ENCODE measurements at regions not wholly inside any gene's neighbourhood (a gene's known extent, or its start where the extent isn't known, plus 50 kb on each side); places are given as distances from the start of the nearest gene placed in this dataset.

DNA sequence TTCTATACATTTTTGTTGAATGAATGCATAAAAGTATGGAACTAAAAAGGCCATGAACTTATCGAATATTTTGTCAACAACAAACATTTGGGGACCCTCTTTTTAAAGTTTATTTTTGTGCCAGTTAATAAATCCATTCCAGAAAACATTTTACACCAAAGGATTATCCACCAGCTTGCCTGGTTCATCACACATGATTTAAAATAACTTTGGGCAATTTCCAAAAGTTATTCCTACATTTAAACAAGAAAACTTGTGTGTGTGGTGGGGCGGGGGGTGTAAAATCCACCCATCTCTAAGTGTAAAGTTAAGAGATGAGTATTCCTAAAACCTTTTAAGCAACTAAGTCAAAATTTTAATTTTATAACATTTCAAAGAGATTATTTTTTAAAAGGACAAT, 224.5 kb upstream of the SNX7 start:
- no peak for DNase-seq (ENCODE audit: low spot score)
- intact Hi-C loops (cut with DNase I): no loop called here

DNA sequence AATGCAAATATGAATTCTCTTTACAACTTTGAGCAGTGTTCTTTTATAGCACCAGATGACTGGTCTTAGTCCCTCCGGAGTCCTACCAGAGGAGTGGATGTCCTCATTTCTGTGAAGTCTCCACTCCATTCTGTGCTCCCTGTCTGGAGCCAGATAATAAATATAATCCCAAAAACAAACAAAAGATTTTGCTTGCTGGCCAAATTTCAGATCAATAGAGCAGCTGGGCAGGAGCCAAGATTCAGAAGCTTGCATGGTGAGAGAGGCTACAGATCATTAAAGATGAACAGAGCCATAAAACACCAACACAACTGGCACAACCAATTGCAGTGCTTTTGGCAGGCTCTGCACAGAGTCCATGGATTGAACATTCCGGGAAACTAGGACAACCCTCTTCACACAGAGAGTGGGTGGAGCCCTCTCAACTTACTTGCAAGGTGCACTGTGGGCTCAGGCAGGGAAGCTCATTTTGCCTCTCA, 231.5 kb upstream of the SNX7 start:
- intact Hi-C loops (cut with DNase I): no loop called here
- no peak for DNase-seq (ENCODE audit: low spot score)

DNA sequence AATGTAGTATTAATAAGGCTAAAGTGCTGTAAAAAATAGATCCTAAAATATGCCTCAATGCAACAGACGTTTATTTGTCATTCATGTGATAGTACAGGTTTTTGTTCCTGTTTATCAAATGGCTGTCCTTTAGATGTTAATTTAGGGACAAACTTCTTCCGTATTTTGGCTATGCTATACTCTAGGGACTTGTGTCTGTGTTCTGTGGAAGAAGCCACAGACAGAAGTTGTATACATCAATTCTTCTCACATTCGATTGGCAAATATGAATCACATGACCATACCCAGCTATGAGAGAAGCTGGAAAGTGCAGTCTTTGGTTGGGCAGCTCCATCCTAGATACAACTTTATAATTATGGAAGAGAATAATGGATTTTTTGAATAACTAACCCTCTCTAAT, 232.7 kb upstream of the SNX7 start:
- intact Hi-C loops (cut with DNase I): no loop called here
- DNase-seq (ENCODE audit: low spot score): no peak

DNA sequence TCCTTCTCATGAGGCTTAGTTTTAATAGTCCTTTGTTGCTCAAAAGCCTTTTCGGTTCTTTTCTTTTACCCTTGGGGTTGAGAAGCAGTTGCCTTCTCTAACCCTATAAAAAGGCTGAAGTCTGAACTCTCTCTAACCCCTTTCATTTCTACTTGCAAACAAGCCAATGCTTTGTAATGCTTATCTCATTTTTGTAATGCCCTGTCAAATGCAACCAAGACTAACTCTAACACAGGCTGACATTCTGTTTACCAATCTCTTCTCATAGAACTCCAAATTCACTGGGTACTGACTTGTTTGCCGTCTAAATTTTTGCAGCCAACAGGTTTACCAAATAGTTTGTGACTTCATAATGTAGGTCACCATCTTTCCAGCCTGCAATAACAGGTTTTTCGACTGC, 233.9 kb upstream of the SNX7 start:
- intact Hi-C loops (cut with DNase I): no loop called here
- no peak for DNase-seq (ENCODE audit: low spot score)

DNA sequence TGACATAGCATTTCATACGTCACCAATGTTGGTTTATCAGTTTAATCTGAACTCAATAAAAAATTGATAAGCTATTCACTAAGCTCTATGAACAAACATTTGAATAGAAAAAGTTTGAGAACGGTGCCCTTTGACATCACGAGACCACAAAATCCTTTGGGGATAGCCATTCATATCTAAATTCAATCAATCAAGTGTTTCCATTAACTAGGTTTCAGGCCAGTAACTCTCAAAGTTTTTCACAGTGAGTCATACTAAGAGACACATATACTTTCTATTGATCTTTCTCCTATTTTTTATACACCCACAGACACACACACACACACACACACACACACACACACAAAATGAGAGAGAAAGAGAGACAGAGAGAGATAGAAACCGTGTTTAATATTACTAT, 235.4 kb upstream of the SNX7 start:
- intact Hi-C loops (cut with DNase I): no loop called here
- no peak for DNase-seq (ENCODE audit: low spot score)

DNA sequence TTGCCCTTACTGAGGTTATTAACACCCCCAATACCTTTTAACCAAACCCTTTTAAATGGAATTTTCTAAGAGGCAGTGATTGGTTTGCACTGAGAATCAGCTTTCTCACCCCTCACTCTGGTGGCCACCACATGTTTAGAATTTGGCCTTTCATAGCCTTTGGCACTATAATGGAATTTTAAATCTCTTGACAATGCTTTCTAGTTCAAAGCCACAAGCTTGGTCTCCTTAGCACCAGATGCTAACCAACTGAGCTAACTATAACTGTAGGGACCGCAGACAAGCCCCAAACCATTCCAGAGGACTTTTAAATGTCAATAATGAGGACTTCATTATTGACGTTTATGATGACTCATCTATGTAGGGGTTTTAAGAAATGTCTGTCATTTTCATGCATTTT, 238.7 kb upstream of the SNX7 start:
- intact Hi-C loops (cut with DNase I): no loop called here
- DNase-seq (ENCODE audit: low spot score): no peak

DNA sequence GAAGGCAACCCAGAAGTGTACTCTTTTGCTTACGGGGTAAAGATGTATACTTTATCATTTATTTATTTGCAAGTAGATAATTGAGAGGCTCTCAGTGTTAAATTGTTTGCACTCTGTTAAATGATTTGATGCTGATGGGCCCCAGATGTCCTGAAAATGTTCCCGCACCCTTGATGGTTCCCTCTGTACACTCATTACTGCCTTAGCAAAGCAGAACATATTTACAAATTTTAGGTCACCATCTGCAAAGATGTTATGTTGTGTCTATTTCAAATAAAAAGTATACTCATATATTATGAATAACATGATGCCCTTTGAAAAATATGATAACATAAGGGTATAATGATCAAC, 240.5 kb upstream of the SNX7 start:
- no peak for DNase-seq (ENCODE audit: low spot score)
- intact Hi-C loops (cut with DNase I): no loop called here

DNA sequence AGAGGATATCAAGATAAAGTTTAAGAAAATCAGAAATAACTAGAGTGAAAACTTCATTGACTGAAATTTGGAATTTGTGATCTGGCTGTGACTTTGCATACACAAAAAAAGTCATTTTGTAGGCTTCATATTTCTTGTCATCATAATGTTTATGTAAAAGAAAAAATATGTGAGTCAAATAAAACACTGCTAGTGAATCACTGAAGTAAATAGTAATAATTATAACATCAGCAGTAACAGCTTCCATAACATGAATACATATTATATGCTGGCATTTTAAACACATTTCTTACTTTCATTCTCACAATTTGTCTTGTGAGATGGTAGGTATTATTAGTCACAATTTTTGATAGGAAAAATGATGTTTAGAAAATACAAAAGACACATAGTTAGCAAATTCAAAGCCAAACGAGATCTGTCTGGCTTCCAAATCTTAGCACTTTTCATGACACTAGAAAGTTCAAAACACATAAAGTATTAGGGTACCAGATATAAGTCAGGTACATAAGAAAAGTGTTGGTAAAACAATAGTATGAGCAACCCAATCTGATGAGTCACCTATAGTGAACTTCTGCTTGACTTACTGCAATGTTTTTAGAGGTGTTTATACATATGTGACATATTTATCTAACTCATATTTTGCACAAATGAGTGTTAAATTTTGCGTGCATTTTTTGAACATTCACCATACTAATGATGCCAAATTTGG, 241.0 kb upstream of the SNX7 start:
- intact Hi-C loops (cut with DNase I): no loop called here
- DNase-seq (ENCODE audit: low spot score): no peak

DNA sequence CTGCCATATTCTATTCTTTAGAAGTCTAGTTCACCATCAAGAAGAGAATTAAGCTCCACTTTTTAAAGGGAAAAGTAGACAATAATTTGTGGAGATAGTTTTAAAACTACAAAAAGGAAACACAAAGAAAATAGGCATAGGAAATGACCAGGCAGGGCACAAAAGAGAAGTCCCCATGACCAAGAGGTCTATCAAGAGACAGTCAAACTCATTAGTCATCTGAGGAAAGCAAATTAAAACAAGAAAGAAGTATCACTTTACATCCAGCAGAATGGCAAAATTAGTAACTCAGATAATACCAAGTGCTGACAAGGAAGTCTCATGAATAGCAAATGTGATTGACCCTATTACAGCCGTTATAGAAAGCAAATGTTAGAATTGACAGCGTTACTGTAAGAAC, 243.7 kb upstream of the SNX7 start:
- DNase-seq (ENCODE audit: low spot score): no peak
- intact Hi-C loops (cut with DNase I): no loop called here

DNA sequence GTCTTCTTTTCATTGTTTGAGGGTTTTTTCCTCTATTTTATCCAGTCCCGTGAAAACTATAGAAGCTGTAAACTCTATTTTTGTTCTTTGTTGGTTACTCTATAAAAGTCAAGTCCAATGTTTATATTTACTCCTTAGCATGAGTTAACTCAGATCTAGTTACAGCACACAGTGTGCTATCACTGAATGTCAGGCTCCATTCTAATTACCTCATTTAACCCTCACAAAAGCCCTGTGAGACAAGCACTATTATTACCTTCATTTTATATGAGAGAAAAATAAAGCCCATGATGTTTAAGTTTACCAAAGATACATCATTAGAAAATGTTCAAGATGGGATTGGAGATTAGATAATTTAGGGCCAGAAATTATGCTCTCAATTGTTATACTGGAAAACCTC, 251.4 kb upstream of the SNX7 start:
- intact Hi-C loops (cut with DNase I): no loop called here
- DNase-seq (ENCODE audit: low spot score): no peak

DNA sequence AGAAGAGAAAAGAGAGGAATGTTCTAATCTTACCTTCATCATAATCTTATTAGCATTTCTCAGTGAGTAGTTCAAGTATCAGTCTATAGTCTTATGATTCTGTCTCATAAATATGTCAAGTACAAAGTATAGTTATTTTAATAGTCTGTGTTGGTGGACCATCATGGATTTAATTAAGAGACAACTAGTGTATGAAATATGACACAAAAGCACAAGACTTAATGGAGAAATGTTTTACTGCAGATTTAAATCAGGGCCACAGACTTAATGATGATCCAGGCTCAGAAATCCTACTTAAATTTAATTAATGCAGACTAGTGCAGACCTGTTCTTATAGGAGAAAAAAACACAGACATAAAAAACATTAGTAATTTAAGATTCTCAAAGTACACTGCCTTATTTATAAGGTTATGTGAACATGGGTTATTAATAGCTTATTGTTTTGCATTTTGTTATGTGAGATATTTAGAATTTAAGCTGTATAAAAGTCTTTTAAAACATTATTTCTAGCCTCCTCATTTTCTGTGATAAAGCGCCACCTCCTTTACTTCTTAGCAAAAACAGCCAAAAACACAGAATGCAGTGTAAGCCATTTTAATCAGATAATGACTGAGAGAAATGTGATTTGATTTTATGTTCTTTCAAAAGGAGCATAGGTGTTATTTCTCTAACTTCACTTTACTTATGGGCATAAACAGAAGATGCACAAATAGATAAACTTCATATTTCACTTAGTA, 255.0 kb upstream of the SNX7 start:
- no peak for DNase-seq (ENCODE audit: low spot score)
- intact Hi-C loops (cut with DNase I): no loop called here

DNA sequence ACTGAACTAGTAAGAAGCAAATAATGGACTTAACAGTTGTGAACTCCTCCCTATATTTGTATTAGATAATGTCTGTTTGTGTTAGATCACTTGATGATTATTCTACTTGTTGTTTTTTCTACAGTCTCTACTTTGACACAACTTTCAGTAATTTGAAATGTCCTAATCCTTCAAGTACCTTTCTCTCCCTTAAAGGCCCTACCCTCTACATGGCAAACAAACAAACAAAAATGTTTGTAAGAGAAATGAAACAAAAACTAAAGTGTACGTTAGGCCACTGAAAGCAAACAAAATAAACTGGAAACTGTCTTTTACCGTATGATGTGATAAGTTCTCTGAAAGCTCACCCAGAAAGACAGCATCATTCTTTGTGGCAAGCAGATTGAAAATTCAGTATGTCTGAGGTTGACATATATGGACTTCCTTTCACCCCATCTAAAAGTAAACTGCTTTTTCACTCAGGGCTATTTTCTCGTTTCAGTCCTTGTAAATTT, 255.9 kb upstream of the SNX7 start:
- intact Hi-C loops (cut with DNase I): no loop called here
- DNase-seq (ENCODE audit: low spot score): no peak

DNA sequence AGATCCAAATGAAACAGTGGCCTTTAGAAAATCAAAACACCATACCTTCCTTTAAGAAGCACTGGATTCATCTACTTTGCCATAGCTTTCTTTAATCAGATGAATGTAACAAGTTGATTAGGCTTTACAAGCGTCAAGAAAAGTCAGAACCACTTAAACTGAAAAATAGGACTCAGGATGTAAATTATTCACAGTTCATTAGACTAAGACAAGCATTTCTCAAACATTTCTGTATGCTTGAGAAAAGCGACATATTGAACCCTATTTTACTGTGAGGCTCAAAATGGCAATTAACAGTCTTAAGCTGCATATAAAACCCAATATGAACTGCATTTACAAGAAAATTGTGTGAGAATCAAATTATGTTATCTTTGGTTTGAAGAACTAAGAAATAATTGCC, 256.7 kb upstream of the SNX7 start:
- intact Hi-C loops (cut with DNase I): no loop called here
- no peak for DNase-seq (ENCODE audit: low spot score)

DNA sequence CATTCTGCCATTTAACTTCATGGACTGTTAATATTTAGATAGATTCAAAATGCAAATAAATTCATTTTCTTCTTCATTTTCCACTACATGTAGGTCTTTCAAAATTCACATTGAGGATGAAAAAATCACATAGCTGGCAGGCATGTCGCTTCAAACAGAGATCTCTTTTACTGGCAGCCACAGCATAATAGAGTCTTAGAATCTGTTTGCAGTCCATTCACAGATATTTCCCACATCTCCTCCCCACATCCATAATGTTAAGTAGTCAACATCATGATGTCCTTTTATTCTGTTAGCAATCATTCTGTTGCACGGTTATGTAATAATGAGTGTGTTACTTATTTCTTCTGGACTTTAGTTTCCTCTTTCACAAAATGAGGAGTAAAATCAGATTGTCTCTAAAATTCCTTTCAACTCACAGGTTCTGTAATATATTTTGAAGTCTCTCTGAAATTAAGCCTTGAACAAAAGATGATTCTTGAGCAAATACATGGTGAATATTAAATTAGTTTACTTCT, 257.5 kb upstream of the SNX7 start:
- no peak for DNase-seq (ENCODE audit: low spot score)
- intact Hi-C loops (cut with DNase I): no loop called here

DNA sequence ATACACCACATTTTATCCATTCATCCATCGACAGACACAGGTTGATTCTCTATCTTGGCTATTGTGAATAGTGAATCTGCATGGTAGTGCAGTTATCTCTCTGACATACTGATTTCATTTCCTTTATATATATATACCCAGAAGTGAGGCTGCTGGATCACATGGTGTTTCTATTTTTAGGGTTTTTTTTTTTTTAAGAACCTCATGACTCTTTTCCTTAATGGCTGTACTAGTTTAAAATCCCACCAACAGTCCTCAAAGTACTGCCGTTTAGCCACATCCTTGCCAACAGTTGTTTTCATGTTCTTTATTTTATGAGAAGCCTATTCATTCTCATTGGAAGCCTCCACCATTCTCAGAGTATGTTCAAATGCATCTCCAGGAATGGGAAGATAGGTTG, 258.7 kb upstream of the SNX7 start:
- DNase-seq (ENCODE audit: low spot score): no peak
- intact Hi-C loops (cut with DNase I): no loop called here

DNA sequence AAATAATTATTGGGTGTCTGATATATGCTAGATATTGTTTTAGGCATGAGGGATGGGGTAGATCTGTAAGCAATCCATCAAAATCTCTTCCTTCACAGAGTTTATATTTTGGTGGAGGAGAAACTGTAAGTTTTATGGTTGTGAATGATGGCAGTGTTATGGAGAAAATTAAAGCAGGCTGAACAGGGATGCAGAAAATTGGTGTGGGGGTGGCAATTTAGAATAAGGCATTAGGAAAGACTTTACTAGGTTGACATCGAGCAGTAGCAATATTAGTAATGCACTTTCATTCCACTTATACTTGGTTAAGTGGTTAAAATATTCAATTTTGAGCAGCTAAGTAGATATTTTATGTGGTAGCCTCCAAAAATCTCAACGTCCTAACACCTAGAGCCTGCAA, 261.1 kb upstream of the SNX7 start:
- no peak for DNase-seq (ENCODE audit: low spot score)
- intact Hi-C loops (cut with DNase I): no loop called here

DNA sequence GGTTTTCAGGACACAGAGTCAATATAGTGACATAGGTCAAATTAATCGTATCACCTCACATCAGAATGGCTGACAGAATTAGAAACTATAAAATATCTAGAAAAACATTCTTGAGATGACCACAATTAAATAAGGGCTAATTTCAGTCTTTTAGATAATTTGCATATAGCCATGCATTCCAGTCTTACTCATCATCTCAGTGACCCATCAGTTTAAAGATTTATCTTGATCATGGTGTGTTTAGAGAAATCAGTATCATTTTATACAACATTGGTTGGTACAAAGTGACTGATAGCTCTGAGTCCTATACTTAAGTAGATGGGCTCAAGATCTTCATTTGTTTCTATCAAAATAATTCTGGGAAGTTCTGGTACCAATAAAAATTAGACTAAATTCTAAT, 262.3 kb upstream of the SNX7 start:
- intact Hi-C loops (cut with DNase I): no loop called here
- DNase-seq (ENCODE audit: low spot score): no peak

DNA sequence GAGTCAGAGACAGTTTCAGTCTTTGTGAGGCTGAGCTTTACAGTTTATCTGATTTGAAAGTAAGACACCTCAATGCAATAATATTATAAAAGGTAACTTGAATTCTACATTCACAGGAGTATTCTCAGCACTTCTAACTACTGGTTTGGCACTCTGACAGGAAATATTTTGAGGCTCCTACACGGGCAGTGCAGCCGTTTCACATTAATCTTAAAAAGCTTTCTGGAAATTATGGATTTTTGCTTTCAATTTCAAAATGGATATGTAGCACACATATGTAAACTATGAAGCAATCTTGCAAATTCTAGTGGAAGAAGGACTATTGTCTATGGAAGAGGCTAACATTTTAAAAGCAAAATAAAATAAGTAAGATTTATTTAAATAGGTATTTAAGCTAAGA, 262.9 kb upstream of the SNX7 start:
- no peak for DNase-seq (ENCODE audit: low spot score)
- intact Hi-C loops (cut with DNase I): no loop called here

DNA sequence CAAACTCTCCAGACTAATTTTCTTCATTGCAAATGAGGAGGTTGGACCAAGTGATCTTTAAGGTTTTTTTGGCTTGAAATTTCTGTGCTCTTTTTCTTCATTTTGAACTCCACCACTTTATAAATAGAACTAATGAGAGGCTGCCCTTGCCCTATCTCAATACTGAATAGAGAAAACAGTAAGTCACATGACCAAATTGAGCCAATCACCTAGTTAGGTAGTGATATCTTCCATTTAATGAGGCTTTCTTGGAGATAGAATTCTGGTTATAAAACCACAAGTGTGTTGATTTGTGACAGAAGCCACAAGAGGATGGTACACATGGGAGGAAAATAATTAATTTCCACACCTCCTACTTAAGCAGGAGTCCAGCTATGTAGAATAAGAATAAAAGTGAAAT, 263.4 kb upstream of the SNX7 start:
- intact Hi-C loops (cut with DNase I): no loop called here
- DNase-seq (ENCODE audit: low spot score): no peak

DNA sequence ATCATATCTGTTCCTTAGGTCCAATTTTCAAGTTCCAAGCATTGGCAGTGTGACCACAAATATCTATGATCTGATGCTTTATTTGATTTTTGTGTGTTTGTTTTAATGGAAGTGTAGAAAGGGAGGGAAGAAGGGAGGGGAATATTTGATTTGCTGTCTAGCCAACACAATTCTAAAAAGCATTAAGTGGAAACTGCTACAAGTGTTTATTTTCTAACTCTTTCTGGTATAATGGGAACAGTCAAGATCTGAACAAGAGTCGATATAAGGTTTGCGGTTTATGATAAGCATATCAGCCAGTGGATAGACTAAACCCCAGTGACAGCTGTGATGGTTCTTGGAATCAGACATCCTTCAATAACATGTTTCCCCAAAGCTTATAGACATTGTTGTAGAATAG, 267.8 kb upstream of the SNX7 start:
- intact Hi-C loops (cut with DNase I): no loop called here
- no peak for DNase-seq (ENCODE audit: low spot score)

DNA sequence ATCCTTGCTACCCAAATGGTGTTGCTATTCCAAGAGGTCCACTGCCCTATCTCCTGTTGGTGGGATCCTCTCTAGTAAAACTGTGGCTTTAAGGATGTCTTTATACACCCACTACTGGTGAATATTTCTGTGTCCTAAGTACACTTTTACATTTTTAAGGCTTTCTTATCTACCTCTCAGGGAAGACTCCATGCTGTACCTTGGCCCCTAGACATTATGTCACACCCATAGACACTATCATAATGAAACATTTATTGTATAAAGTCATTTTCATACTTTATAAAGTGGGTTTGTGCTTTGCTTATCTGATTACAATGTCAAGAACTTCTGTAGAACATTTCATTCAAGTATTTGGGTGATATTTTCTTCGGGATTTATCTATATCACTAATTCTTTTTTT, 270.3 kb upstream of the SNX7 start:
- intact Hi-C loops (cut with DNase I): no loop called here
- no peak for DNase-seq (ENCODE audit: low spot score)

Measured in cardiac septum (tissue), 1 donor.